Endothelial cell (in vitro differentiated cells): ENCODE measurements at regions not wholly inside any gene's neighbourhood (a gene's known extent, or its start where the extent isn't known, plus 50 kb on each side); places are given as distances from the start of the nearest gene placed in this dataset.
"Not testable (repeated sequence)": the region's sequence is repeated elsewhere in the genome, so short reads cannot be mapped to it uniquely, and the experiment has no call there.

Experiments
- DNase-seq: peaks from one replicate; pipeline ENCODE4 v3.0.0; 2021; ENCODE audit warnings: low spot score
- H3K27ac Mint-ChIP-seq: one replicate; pipeline ENCODE4 v1.8.0; 2021; ENCODE audit warnings: mixed read lengths, inconsistent platforms; ENCODE audit not compliant: unreplicated experiment
- H3K27me3 Mint-ChIP-seq: one replicate; pipeline ENCODE4 v1.8.0; 2021; ENCODE audit warnings: mild to moderate bottlenecking, moderate library complexity, mixed read lengths, inconsistent platforms; ENCODE audit not compliant: unreplicated experiment
- H3K36me3 Mint-ChIP-seq: one replicate; pipeline ENCODE4 v1.8.0; 2021; ENCODE audit warnings: mild to moderate bottlenecking, low read depth, mixed read lengths, inconsistent platforms; ENCODE audit not compliant: unreplicated experiment
- H3K4me1 Mint-ChIP-seq: one replicate; pipeline ENCODE4 v1.8.0; 2021; ENCODE audit warnings: mild to moderate bottlenecking, mixed read lengths, inconsistent platforms; ENCODE audit not compliant: unreplicated experiment
- H3K4me3 Mint-ChIP-seq: one replicate; pipeline ENCODE4 v1.8.0; 2021; ENCODE audit warnings: mild to moderate bottlenecking, mixed read lengths, inconsistent platforms; ENCODE audit not compliant: unreplicated experiment
- H3K9me3 Mint-ChIP-seq: one replicate; pipeline ENCODE4 v1.8.0; 2021; ENCODE audit warnings: mixed read lengths, inconsistent platforms; ENCODE audit not compliant: unreplicated experiment
- TF ChIP-seq, protein P1 (sequence below): fragments of 200-600 bp; sonication (generic); IDR thresholded peaks from one replicate; pipeline ENCODE4 v1.5.0; 2021; ENCODE audit warnings: antibody characterized with exemption; ENCODE audit not compliant: unreplicated experiment

DNA sequence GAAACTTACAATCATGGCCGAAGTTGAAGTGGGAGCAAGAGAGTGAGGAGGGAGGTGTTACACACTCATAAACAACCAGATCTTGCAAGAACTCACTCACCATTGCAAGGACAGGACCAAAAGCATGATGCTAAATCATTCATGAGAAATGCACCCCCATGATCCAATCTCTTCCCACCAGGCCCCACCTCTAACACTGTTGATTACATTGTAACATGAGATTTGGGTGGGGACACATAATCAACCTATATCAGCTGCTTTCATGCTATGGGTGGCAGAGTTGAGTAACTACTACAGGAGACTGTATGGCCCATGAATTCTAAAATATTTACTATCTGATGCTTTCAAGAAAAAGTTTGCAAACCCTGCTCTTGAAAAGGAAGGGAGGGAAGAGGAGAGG is 155.1 kb downstream of the DEFB131A start:
- Mint-ChIP-seq H3K9me3 (no peaks in the 10 kb centered on the region), H3K36me3 (no peaks in the 10 kb centered on the region), H3K27me3 (peaks cover 5% of the 10 kb centered on the region), H3K4me1 (peaks cover 16% of the 10 kb centered on the region), H3K27ac (no peak overlapping the region), H3K4me3 (no peak overlapping the region)
- TF ChIP-seq, protein P1, sequence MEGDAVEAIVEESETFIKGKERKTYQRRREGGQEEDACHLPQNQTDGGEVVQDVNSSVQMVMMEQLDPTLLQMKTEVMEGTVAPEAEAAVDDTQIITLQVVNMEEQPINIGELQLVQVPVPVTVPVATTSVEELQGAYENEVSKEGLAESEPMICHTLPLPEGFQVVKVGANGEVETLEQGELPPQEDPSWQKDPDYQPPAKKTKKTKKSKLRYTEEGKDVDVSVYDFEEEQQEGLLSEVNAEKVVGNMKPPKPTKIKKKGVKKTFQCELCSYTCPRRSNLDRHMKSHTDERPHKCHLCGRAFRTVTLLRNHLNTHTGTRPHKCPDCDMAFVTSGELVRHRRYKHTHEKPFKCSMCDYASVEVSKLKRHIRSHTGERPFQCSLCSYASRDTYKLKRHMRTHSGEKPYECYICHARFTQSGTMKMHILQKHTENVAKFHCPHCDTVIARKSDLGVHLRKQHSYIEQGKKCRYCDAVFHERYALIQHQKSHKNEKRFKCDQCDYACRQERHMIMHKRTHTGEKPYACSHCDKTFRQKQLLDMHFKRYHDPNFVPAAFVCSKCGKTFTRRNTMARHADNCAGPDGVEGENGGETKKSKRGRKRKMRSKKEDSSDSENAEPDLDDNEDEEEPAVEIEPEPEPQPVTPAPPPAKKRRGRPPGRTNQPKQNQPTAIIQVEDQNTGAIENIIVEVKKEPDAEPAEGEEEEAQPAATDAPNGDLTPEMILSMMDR, result no peak
- no peak for DNase-seq

- Mint-ChIP-seq H3K27me3 (peaks cover 5% of the 10 kb centered on the region), H3K36me3 (no peaks in the 10 kb centered on the region), H3K4me3 (no peak overlapping the region), H3K4me1 (peaks cover 24% of the 10 kb centered on the region), H3K27ac (no peak overlapping the region), H3K9me3 (no peaks in the 10 kb centered on the region)
- TF ChIP-seq, protein P1, result no peak
- no peak for DNase-seq
Observed at GRCh38 chr4:9600246-9600645, 156.0 kb downstream of the DEFB131A start.

DNA sequence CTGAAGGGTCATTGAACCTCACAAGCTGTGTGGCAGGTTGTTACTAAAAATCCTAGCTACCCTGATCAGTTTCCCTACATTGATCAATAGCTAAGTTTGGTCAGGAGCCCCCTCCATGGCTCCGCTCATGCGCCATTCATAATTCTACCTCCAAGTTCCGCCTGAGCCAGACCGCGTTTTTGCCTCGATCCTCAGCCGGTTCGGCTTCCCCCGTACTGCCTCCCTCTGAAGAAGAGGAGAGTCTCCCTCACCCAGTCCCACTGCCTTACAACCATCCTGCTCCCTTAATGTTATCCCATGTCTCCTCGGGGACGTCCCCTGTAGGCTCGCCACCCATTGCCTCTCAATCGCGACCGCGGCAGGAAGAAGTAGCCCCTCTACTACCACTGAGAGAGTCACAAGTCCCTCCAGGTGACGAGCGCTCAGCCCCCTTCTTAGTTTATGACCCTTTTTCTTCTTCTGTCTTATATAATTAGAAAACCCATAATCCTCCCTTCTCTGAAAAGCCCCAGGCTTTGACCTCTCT is 158.2 kb downstream of the DEFB131A start:
- TF ChIP-seq, protein P1, result no peak
- no peak for DNase-seq
- Mint-ChIP-seq H3K36me3 (no peaks in the 10 kb centered on the region), H3K4me1 (peaks cover 32% of the 10 kb centered on the region), H3K27me3 (peaks cover 3% of the 10 kb centered on the region), H3K4me3 (no peak overlapping the region), H3K9me3 (no peaks in the 10 kb centered on the region), H3K27ac (peak overlapping the region; percentile 69)

- H3K27me3 Mint-ChIP-seq, H3K9me3 Mint-ChIP-seq, H3K36me3 Mint-ChIP-seq: not testable (repeated sequence)
- H3K4me1 Mint-ChIP-seq, result peaks cover 32% of the 10 kb centered on the region
- H3K4me3 Mint-ChIP-seq, result peak overlapping the region; percentile 31
- H3K27ac Mint-ChIP-seq, result peak overlapping the region; percentile 91
- DNase-seq, result peak; percentile 47
Observed at GRCh38 chr4:9604031-9604892, 160.0 kb downstream of the DEFB131A start.

DNA sequence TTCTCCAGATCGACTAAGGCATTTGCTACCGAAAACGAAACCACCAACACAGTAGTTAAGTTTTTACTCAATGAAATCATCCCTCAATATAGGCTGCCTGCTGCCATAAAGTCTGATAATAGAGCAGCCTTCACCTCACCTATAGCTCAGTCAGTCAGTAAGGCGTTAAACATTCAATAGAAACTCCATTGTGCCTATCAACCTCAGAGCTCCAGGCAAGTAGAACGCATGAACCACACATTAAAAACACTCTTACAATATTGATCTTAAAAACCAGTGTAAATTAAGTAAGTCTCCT is 160.6 kb downstream of the DEFB131A start:
- H3K9me3 Mint-ChIP-seq, DNase-seq, H3K36me3 Mint-ChIP-seq, H3K27me3 Mint-ChIP-seq: not testable (repeated sequence)
- H3K4me3 Mint-ChIP-seq, result peak overlapping the region; percentile 31
- H3K27ac Mint-ChIP-seq, result peak overlapping the region; percentile 91
- H3K4me1 Mint-ChIP-seq, result peaks cover 32% of the 10 kb centered on the region

GRCh38 chr4:9608300-9608699 is 164.1 kb downstream of the DEFB131A start:
- Mint-ChIP-seq H3K27ac (no peak overlapping the region), H3K36me3 (no peaks in the 10 kb centered on the region), H3K4me3 (no peak overlapping the region), H3K27me3 (peaks cover 2% of the 10 kb centered on the region), H3K9me3 (no peaks in the 10 kb centered on the region), H3K4me1 (peaks cover 22% of the 10 kb centered on the region)
- TF ChIP-seq, protein P1, result no peak
- DNase-seq, result no peak

DNA sequence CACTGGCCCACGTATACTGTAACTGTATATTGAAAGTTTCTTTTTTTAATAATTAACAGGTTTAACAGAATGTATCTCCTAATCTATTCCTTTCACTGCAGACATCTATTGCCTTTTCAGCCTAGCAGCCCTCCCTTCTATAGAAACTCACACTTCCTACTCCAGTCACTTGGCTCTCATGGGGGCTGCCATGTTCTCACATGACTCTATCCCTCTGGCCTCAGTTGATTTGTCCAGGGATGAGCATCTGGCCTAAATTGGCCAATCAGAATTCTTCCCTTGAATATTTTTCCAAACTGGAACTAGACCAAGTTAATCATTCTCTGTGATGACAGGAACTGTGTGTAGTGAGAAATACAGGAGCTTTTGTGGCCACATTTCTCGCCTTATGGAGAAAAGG is 166.1 kb downstream of the DEFB131A start:
- H3K9me3 Mint-ChIP-seq, H3K27me3 Mint-ChIP-seq, H3K27ac Mint-ChIP-seq, H3K36me3 Mint-ChIP-seq, H3K4me3 Mint-ChIP-seq, DNase-seq, H3K4me1 Mint-ChIP-seq: not testable (repeated sequence)
